Pons (tissue), 1 donor: ENCODE measurements at regions not wholly inside any gene's neighbourhood (a gene's known extent, or its start where the extent isn't known, plus 50 kb on each side); places are given as distances from the start of the nearest gene placed in this dataset.

Experiments used
- DNase-seq: peaks from one replicate; pipeline ENCODE4 v3.0.0-alpha.2; 2016; ENCODE audit warnings: low spot score

GRCh38 chr20:52484438-52484837, 292.9 kb upstream of the ZFP64 start:
- no peak for DNase-seq

GRCh38 chr20:52483382-52483781, 291.8 kb upstream of the ZFP64 start:
- DNase-seq, result no peak

GRCh38 chr20:52482044-52482443, 290.5 kb upstream of the ZFP64 start:
- DNase-seq, result no peak

GRCh38 chr20:52481443-52481842, 289.9 kb upstream of the ZFP64 start:
- DNase-seq, result no peak

- no peak for DNase-seq
Measured at GRCh38 chr20:52476074-52476750, 284.6 kb upstream of the ZFP64 start.

- no peak for DNase-seq
Measured at GRCh38 chr20:52473186-52473585, 281.6 kb upstream of the ZFP64 start.

- no peak for DNase-seq
Measured at GRCh38 chr20:52470561-52470960, 279.0 kb upstream of the ZFP64 start.

- peak; percentile 4 for DNase-seq
Measured at GRCh38 chr20:52469128-52469527, 277.5 kb upstream of the ZFP64 start.

- DNase-seq, result no peak
Measured at GRCh38 chr20:52465991-52466390, 274.4 kb upstream of the ZFP64 start.

GRCh38 chr20:52461582-52461981, 270.0 kb upstream of the ZFP64 start:
- no peak for DNase-seq

GRCh38 chr20:52459150-52459549, 267.6 kb upstream of the ZFP64 start:
- no peak for DNase-seq

GRCh38 chr20:52457826-52458225, 266.2 kb upstream of the ZFP64 start:
- DNase-seq, result no peak

- no peak for DNase-seq
Measured at GRCh38 chr20:52454660-52455059, 263.1 kb upstream of the ZFP64 start.

GRCh38 chr20:52448513-52449232, 257.1 kb upstream of the ZFP64 start:
- no peak for DNase-seq

- DNase-seq, result no peak
Measured at GRCh38 chr20:52447225-52447551, 255.6 kb upstream of the ZFP64 start.

GRCh38 chr20:52446421-52447224, 255.0 kb upstream of the ZFP64 start:
- no peak for DNase-seq

GRCh38 chr20:52444455-52444854, 252.9 kb upstream of the ZFP64 start:
- DNase-seq, result no peak

- no peak for DNase-seq
Measured at GRCh38 chr20:52443874-52444273, 252.3 kb upstream of the ZFP64 start.

GRCh38 chr20:52441710-52442109, 250.1 kb upstream of the ZFP64 start:
- DNase-seq, result no peak

GRCh38 chr20:52439375-52439774, 247.8 kb upstream of the ZFP64 start:
- DNase-seq, result no peak

- DNase-seq, result no peak
Measured at GRCh38 chr20:52438326-52438963, 246.9 kb upstream of the ZFP64 start.

GRCh38 chr20:52434453-52434852, 242.9 kb upstream of the ZFP64 start:
- no peak for DNase-seq

GRCh38 chr20:52434041-52434425, 242.5 kb upstream of the ZFP64 start:
- no peak for DNase-seq
